Smooth muscle cell (in vitro differentiated cells): ENCODE measurements at regions not wholly inside any gene's neighbourhood (a gene's known extent, or its start where the extent isn't known, plus 50 kb on each side); places are given as distances from the start of the nearest gene placed in this dataset.

Experiments used
- DNase-seq: peaks from one replicate; lab custom pipeline; 2025; ENCODE audit not compliant: unreplicated experiment; lab: John Stamatoyannopoulos, UW
- H2AFZ ChIP-seq: fragments of 200-600 bp; sonication (generic); 2 replicates; pipeline ENCODE4 v1.6.0; 2016; ENCODE audit warnings: antibody characterized with exemption, low read depth, mild to moderate bottlenecking
- H3F3A ChIP-seq: fragments of 200-600 bp; sonication (generic); 2 replicates; pipeline ENCODE4 v1.6.0; 2017; ENCODE audit warnings: antibody characterized with exemption, low read depth
- H3K27ac ChIP-seq: fragments of 200-600 bp; sonication (generic); 2 replicates; pipeline ENCODE4 v1.5.1; 2016; ENCODE audit warnings: low read depth, mild to moderate bottlenecking
- H3K27me3 ChIP-seq: fragments of 200-600 bp; sonication (generic); 2 replicates; pipeline ENCODE4 v1.6.1; 2016; ENCODE audit warnings: low read depth, mild to moderate bottlenecking
- H3K36me3 ChIP-seq: fragments of 200-600 bp; sonication (generic); 2 replicates; pipeline ENCODE4 v1.5.1; 2016; ENCODE audit warnings: low read depth
- H3K4me1 ChIP-seq: fragments of 200-600 bp; sonication (generic); 2 replicates; pipeline ENCODE4 v1.5.1; 2016; ENCODE audit warnings: low read depth
- H3K4me2 ChIP-seq: fragments of 200-600 bp; sonication (generic); 2 replicates; pipeline ENCODE4 v1.6.0; 2016; ENCODE audit warnings: mild to moderate bottlenecking
- H3K4me3 ChIP-seq: fragments of 200-600 bp; sonication (generic); 2 replicates; pipeline ENCODE4 v1.5.1; 2016; ENCODE audit warnings: mild to moderate bottlenecking
- H3K79me2 ChIP-seq: fragments of 200-600 bp; sonication (generic); 2 replicates; pipeline ENCODE4 v1.6.0; 2016; ENCODE audit warnings: low read depth, mild to moderate bottlenecking
- H3K9ac ChIP-seq: fragments of 200-600 bp; sonication (generic); 2 replicates; pipeline ENCODE4 v1.6.0; 2016; ENCODE audit warnings: low read depth
- H3K9me3 ChIP-seq: fragments of 200-600 bp; sonication (generic); replicated peaks from 2 replicates; pipeline ENCODE4 v1.5.1; 2016; ENCODE audit warnings: low read depth
- H4K20me1 ChIP-seq: fragments of 200-600 bp; sonication (generic); 2 replicates; pipeline ENCODE4 v1.6.0; 2016; ENCODE audit warnings: low read depth
- WGBS: methylation state at CpG from one replicate; pipeline ENCODE4 v1.1.7; 2016; ENCODE audit warnings: low lambda C conversion rate; 5-methylcytosine and 5-hydroxymethylcytosine counted together
- TF ChIP-seq, protein P1 (sequence below): fragments of 200-600 bp; sonication (generic); IDR thresholded peaks from 2 replicates; pipeline ENCODE4 v1.5.1; 2017; ENCODE audit warnings: borderline replicate concordance, mild to moderate bottlenecking, antibody characterized with exemption; ENCODE audit not compliant: insufficient read depth, poor library complexity, severe bottlenecking

DNA sequence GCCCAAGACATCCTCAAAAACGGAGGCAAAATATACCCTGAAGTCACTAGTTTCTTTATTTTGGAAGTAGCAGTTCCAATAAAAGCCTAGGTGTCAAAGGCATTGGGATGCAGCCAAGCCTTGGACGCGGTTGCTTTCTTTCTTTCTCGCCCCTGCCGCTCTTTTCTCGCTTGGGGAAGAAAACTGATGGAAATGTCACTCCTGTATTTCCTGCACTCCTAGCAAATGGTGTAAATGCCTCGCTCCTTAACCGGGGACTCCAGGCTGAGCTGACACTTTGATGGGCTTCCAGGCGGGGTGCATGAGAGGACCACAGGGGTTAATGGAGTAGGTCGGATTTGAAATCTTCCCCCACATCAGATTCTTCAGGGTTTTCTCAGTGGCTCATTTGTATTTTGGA, 114.1 kb downstream of the FOXL1 start:
- Histone ChIP-seq H3F3A (no peaks in the 10 kb centered on the region), H3K27me3 (no peaks in the 10 kb centered on the region), H3K79me2 (no peaks in the 10 kb centered on the region), H2AFZ (no peak overlapping the region), H3K9ac (no peak overlapping the region), H3K4me1 (peaks cover 9% of the 10 kb centered on the region), H3K9me3 (no peaks in the 10 kb centered on the region), H3K4me3 (no peak overlapping the region), H3K4me2 (no peak overlapping the region), H3K27ac (no peak overlapping the region), H4K20me1 (no peaks in the 10 kb centered on the region), H3K36me3 (no peaks in the 10 kb centered on the region)
- WGBS = 92% methylated on average over 10 of the region's 10 CpGs
- no peak for DNase-seq
- TF ChIP-seq, protein P1, sequence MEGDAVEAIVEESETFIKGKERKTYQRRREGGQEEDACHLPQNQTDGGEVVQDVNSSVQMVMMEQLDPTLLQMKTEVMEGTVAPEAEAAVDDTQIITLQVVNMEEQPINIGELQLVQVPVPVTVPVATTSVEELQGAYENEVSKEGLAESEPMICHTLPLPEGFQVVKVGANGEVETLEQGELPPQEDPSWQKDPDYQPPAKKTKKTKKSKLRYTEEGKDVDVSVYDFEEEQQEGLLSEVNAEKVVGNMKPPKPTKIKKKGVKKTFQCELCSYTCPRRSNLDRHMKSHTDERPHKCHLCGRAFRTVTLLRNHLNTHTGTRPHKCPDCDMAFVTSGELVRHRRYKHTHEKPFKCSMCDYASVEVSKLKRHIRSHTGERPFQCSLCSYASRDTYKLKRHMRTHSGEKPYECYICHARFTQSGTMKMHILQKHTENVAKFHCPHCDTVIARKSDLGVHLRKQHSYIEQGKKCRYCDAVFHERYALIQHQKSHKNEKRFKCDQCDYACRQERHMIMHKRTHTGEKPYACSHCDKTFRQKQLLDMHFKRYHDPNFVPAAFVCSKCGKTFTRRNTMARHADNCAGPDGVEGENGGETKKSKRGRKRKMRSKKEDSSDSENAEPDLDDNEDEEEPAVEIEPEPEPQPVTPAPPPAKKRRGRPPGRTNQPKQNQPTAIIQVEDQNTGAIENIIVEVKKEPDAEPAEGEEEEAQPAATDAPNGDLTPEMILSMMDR = no peak

DNA sequence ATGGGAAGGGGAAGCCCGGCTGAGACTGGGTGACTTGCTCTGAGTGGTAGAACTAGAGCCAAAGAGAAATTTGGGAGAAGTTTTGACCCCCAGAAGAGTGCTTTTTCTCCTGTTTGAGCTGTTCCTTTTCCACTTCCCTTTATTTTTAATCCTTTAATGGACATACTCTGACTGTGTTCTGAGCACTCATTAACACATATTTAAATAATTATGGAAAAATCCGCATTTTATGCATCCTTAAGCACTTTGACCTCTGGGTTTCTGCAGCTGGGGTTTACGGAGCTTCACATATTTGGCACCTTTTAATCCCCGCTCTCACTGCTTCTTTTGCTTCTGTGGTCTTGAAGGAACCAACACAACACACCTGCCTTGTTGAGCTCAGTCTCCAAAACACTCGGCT, 114.7 kb downstream of the FOXL1 start:
- no peak overlapping the region for H3K4me3 ChIP-seq
- no peak overlapping the region for H2AFZ ChIP-seq
- DNase-seq = no peak
- H3K36me3 ChIP-seq = no peaks in the 10 kb centered on the region
- H3K79me2 ChIP-seq = no peaks in the 10 kb centered on the region
- H3K4me2 ChIP-seq = no peak overlapping the region
- TF ChIP-seq, protein P1 = no peak
- 74% methylated on average over 5 of the region's 5 CpGs for WGBS
- no peaks in the 10 kb centered on the region for H3K9me3 ChIP-seq
- H4K20me1 ChIP-seq = no peaks in the 10 kb centered on the region
- no peak overlapping the region for H3K9ac ChIP-seq
- H3K4me1 ChIP-seq = peaks cover 9% of the 10 kb centered on the region
- no peak overlapping the region for H3K27ac ChIP-seq
- no peaks in the 10 kb centered on the region for H3K27me3 ChIP-seq
- H3F3A ChIP-seq = no peaks in the 10 kb centered on the region

DNA sequence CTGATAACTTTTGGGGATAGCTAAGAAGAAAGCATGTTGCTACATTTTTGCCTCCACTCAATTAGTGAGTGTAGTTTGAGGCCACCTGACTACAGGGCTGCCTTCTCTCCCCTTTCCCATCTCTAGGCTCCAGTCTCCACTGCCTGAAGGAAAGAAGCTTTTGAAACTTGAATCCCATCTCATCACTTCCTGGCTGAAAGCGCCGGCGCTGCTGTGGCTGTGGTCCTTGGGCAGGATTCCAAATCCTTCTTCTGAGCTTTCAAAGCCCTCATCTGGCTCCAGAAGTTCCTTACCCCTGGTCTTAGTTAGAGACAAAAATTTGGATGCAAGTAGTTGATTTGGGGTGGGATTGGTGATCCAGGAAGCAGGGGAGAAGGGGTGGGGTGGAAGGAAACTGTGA, 119.4 kb downstream of the FOXL1 start:
- Histone ChIP-seq H3K36me3 (no peaks in the 10 kb centered on the region), H3K4me2 (no peak overlapping the region), H3K9me3 (no peaks in the 10 kb centered on the region), H3K79me2 (no peaks in the 10 kb centered on the region), H3K4me1 (peaks cover 8% of the 10 kb centered on the region), H4K20me1 (no peaks in the 10 kb centered on the region), H3K27ac (no peak overlapping the region), H2AFZ (peak overlapping the region; percentile 12), H3F3A (no peaks in the 10 kb centered on the region), H3K27me3 (no peaks in the 10 kb centered on the region), H3K9ac (no peak overlapping the region), H3K4me3 (no peak overlapping the region)
- TF ChIP-seq, protein P1 = no peak
- no peak for DNase-seq
- WGBS = 31% methylated on average over 3 of the region's 3 CpGs

DNA sequence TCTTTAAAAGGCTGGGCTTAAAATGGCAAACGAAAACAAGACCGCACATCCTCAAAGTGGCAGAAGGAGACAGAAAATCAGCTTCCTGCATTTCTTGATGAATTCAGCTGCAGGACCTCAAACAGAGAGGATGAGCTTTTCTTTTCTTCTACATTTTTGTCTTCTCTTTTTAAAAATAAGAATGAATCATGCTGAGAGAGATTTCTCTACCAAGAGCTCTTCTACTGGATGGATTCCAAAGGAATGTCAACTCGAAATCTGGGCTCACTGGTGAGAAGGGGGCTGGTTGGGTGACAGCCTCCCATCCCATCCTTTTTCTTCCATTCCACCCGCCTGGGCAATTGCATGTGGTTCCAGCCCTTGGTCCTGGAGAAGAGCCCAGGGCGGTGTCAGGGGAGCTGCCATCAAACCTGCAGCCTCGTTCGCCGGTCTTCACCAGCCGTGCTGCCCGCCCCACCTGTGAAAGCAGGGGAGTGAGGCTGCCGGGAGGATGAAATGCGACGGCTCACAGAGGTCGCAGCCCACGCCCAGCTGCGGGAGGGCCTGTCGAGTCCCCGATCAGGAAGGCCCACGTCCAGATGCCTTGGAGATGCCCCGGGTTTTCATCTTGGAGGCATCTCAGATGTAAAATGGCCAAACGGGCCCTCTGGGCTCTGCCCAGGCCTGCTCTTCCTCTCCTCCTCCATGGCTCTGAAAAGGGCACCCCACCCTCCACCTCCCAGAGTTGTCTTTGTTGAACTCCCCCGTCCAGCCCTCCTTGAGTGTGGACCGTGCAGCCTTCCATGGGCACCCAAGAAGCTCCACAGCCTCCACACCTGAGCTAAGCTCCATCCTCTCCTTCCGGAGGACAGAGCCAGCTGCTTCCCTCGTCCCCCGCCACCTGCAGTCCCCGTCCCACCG, 121.9 kb downstream of the FOXL1 start:
- Histone ChIP-seq H3K4me2 (no peak overlapping the region), H4K20me1 (no peaks in the 10 kb centered on the region), H3K9ac (no peak overlapping the region), H2AFZ (no peak overlapping the region), H3F3A (no peaks in the 10 kb centered on the region), H3K79me2 (no peaks in the 10 kb centered on the region), H3K27me3 (no peaks in the 10 kb centered on the region), H3K27ac (no peak overlapping the region), H3K4me3 (no peak overlapping the region), H3K36me3 (no peaks in the 10 kb centered on the region), H3K9me3 (no peaks in the 10 kb centered on the region), H3K4me1 (no peaks in the 10 kb centered on the region)
- DNase-seq = no peak
- TF ChIP-seq, protein P1 = no peak
- WGBS = 94% methylated on average over 28 of the region's 28 CpGs
